Retina (tissue), 1 donor: ENCODE measurements at regions not wholly inside any gene's neighbourhood (a gene's known extent, or its start where the extent isn't known, plus 50 kb on each side); places are given as distances from the start of the nearest gene placed in this dataset.

Experiments used
- DNase-seq: peaks from one replicate; pipeline ENCODE4 v3.0.0-alpha.2; 2016

DNA sequence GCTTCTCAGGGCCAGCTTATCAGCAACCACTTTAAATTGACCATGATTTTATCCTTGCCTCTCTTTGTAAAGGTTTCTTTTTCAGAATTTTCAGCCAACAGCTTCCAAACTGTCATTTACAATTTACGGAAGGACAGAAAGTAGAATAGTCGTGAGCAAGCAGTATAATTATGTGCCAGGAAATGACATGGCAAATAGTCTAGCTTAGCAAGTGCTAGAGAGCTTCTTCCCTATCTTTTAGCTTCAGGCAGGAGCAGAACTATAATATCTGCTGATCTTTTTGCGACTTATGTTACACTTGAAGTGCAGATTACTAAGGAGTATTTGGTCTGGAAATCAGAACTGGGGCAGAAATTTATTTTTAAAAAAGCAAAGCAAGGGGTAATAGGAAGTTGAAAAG lies 123.0 kb upstream of the AP1S2 start:
- DNase-seq = no peak

DNA sequence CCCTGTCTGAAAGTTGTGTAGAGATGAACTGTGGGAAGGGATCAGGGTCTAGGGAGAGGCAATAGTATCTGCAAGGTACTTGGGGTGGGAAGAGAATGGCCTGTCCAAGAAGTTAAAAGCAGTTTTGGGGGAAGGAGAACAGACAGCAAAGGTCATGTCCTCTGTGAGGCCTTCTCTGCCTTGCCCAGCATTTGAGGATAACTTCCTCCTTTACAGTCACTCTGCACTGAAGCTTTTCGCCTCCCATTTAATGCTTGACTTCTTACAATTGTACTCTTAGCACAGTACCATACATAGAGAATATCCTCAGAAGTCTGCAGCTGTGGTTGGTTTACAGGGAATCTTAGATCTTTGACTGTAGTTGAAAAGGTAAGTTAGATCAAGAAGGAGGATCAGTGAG lies 121.8 kb upstream of the AP1S2 start:
- no peak for DNase-seq

DNA sequence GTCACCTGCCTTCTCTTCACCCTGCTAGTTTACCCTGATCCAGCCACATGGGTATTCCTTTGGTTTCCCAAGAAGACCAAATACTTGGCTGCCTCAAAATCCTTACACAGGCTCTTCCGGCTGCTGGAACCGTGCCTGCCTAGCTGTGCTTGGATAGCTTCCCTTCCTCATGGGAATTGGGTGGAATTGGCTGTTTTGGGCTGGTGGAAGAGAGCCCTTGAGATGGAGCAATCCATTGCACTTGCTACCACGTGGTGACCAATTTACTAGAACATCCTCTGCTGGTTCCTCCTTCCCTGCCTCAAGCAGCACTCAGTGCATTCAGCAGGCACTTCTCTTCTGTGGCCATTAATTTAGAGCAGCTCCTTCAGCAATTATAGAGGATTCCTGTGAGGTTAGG lies 119.3 kb upstream of the AP1S2 start:
- no peak for DNase-seq

DNA sequence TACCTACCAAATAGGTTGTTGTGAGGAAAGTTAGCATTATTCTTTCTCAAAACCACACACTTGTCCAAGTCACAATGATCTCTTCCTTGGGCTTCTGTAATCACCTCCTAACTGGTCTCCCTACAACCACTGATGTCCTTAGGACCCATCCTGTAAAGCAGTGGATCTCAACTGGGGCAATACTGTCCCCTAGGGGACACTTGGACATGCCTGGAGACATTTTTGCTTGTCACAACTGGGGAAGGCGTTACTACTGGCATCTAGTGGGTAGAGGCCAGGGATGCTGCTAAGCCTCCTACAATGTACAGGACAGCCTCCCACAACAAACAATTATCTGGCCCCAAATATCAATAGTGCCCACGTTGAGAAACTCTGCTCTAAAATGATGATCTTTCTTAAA lies 118.7 kb upstream of the AP1S2 start:
- DNase-seq = no peak

DNA sequence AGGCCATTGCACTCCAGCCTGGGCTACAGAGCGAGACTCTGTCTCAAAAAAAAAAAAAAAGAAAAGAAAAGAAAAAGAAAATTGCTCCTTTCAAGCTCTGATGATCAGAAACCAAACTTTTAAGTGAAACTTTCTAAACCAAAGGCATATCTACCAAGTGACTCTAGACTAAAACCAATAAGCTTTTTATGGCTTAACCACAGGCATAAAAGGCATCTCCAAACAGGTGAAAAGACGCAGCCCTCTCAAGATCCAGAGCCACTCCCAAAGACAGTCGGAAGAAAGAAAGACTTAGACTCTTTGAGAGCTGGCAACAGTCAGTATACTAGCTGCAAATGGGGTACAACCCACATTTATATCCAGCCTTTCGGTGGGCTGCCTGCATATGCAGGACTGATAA lies 117.1 kb upstream of the AP1S2 start:
- DNase-seq = no peak

DNA sequence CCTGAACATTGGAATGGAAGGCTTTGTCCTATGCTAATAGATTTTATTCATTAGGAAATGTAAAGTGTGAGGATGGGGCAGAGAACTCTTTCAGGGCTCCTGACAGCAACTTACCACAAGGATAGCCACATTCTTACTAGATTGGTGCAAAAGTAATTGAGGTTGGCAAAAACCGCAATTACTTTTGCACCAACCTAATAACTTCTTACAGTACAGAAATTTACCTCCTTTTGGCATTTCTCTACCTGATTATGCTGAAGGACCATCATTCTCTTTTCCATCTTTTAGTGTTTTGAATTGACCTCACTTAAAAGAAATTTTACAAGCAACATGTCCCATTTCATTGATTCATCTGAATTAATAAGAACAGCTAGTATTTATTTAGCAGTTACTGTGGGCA lies 109.2 kb upstream of the AP1S2 start:
- DNase-seq = no peak

DNA sequence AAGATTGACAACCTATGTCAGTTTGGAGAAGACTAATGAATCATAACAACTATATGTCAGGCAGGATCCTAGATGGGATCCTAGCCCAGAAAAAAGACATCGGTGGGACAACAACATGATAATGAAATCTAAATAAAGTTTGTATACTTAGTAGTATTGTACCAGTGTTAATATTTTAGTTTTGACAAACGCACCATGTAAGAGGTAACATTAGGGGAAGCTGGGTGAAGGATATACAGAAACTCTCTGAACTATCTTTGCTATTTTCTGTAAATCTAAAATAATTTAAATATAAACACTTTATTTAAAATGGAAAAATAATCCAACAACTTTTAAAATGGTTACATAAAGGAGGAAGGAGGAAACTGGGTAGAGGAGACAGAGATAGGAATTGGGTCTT lies 105.6 kb upstream of the AP1S2 start:
- DNase-seq = no peak

DNA sequence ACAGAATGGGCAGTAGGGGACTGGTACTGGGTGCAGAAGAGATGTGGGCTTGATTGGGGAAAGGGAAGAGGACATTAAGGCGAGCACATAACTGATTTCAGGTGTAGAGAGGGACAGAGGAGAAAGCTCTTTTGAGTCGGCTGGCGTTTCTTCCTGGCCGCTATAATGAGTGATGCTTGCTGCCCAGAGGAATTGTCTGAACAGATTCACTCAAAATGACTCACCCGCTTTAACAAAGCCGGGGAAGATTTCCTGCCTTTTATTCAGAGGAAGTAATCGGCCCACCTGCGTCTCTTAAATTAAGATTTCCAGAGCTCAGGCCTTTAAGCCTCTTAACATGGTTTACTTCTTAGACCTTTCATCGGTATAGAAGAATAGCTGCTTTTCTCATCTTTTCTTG lies 102.1 kb upstream of the AP1S2 start:
- DNase-seq = peak; percentile 32

DNA sequence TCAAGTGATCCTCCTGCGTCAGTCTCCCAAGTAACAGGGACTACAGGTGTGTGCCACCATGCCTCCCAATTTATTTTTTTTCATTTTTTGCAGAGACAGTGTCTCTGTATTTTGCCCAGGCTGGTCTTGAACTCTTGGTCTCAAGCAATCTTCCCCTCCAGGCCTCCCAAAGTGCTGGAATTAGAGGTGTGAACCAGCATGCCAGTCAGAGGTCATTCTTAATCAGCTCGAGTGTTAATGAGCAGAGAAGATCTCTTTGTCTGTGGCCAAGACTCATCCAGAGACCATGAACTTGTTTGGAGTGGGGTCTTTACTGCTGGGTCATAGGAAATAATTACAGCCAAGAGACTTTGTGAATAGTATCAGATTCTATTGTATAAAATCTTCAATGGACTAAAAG lies 99.2 kb upstream of the AP1S2 start:
- DNase-seq = no peak

DNA sequence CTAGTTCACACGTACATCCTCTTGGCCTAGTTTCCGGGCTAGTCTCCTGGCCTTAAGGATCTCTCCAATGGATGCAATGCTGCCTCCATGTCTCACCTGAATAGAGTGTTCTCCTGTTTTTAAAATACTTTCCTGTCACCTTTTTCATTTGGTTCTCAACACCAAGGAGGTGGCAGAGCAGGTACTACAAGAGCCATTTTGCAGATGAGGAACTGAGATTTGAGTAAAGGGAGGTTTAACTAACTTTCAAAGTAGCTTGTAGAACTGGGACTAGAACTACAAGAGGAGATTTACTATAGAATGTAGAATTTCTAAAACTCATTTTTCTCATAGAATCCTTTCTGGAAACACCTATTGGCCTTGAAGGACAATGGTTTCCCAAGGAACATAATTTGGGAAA lies 97.6 kb upstream of the AP1S2 start:
- DNase-seq = no peak

DNA sequence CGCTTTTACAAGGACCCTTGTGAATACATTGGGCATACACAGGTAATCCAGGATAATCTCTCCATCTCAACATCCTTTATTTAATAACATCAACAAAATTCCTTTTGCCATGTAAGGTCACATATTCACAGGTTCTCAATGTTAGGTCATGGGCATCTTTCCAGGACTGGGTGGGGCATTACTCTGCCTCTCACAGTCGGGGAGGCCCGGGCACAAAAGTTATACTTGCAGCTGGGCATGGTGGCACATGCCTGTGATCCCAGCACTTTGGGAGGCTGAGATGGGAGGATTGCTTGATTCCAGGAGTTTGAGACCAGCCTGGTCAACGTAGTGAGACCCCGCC lies 93.7 kb upstream of the AP1S2 start:
- DNase-seq = no peak

DNA sequence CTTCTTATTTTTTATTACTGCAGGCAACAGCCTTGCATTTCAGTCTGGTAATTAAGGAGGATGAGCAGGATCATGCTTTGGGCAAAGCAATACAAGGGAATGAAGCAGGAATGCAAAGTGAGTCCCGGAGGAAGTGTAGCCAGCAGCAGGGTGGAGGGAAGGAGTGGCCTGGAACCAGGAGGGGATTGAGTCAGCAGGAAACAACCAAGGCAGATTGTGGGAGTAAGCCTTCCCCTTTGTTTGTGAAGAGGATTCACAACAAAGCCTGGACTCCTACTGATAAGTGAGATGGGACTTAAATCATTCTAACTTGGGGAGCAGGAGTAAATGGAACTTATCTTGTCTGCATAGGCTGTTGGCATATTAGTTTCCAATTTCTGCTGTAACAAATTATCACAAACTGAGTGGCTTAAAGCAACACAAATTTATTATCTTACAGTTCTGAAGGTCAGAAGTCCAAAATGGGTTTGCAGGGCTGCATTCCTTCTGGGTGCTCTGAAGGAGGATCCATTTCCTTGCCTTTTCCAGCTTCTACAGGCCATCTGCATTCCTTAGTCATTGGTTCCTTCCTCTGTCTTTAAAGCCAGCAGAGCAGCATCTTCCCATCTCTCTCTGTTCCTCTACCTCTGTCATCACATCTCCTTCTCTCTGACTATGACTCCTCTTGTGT lies 93.2 kb upstream of the AP1S2 start:
- no peak for DNase-seq

DNA sequence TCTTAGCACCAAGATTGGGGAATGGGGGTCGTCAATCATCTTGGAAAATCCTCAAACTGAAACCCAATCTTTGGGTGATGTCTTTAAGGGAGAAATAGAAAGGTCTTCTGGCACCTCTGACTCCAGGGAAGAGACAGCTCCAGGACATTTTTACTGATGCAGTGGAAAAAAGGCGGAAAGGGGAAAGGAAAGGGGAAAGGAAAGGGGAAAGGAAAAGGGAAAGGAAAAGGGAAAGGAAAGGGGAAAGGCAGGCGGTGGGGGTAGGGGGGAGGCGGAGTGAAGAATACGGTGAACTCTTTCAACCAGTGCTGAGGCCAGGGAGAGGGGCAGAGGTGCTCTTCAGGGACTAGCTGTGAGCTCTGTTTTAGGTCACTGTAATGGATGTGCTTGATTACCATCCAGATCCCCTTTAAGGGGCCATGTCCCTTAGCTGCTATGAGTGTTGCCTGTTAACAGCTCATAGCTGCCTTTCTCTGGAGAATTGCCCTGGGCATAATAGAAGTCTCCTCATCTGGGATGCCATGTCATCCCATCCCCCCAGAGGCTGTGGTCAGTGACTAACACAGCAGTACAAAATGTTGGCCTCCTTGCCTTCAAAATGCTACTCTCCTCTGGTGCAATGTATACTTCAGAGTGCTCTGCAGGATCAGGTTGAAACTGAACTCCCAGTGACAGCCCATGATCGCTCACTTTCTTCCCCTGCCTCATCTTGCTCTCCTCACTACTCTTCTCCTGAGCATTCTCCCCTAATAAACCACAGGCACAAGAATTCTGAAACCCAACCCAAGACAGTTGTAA lies 92.4 kb upstream of the AP1S2 start:
- no peak for DNase-seq

DNA sequence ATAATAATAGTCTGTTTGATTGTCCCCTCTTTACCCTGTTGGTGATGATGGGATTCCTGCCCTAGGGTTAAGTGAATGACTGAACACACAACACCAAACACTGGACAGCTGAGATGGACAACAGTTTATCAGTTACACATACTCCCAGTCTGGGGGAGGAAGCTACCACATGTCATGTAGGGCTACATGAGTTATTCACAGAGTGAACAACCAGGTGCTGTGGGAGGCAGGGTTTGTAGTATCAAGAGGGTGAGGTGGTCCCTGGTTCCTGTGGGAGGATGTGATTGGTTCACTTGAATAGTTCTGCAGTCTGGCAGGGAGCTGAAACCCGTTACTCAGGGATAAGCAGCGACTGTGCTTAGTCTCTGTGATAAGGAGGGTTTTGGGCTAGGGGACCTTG lies 88.8 kb upstream of the AP1S2 start:
- no peak for DNase-seq

DNA sequence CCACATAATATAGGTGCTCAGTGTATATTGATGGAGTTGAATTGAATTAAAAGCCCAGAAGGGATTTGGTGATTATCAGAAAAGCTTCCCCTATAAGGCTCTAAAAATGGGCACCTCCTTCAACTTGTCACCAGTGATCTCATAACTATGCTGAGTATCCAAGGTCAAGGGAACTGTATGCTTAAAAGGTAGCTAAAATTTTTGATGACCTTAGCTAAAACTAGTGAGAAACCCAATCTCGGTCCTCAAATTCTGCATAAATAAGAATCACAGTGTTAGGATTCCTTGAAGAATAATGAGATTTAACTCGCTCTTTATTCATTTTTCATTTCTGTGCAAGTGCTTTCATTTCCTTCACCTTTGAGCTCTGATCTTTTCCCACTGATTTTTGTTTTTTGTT lies 87.7 kb upstream of the AP1S2 start:
- DNase-seq = no peak

DNA sequence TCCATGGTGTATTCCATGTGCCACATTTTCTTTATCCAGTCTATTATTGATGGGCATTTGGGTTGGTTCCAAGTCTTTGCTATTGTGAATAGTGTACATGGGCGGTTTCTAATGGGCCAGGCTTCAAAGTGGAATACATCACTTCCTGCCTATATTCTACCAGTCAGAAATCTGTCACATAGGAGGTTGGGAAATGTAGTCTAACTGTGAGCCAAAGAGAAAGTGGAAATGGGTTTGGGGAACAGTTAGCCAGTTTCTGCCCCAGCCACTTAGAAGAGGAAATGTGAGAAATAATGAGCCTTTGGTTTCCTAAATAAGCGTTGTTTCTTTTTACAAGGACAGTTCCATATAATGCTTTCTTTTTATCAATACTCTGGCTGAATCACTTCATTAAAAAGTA lies 85.1 kb upstream of the AP1S2 start:
- DNase-seq = no peak

DNA sequence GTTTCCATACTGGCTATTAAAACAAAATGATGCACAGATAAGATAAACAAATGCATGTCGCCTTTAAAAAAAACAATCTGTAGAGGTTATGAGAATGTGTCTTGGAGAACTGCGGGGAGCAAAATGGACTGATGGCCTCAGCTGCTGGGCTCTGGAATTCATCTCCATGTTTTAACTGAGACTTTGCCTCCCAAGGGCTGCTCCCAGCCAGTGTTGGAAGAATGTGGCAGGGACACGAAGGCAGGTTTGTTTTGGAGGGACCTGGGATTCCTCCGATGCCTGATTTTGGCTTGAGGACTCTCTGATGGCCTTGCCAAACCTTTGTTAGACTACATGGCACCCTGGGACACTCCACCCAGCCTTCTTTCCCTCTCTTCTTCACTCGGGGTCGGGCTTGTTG lies 83.5 kb upstream of the AP1S2 start:
- no peak for DNase-seq

DNA sequence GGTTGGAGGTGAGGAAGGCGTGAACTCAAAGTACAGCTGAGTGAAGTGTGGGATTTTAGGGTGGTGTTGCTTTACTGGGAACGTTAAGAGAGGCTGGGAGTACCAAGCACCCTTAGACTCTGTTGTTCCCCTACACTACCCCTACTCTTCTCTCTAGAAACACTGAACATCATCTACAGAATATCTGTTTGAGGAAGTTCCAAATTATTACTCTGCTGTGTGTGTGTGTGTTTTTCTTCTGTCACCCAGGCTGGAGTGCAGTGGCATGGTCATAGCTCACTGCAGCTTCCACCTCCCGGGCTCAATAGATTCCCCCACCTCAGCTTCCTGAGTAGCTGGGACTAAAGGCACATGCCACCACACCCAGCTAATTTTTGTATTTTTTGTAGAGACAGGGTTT lies 76.7 kb upstream of the AP1S2 start:
- no peak for DNase-seq

DNA sequence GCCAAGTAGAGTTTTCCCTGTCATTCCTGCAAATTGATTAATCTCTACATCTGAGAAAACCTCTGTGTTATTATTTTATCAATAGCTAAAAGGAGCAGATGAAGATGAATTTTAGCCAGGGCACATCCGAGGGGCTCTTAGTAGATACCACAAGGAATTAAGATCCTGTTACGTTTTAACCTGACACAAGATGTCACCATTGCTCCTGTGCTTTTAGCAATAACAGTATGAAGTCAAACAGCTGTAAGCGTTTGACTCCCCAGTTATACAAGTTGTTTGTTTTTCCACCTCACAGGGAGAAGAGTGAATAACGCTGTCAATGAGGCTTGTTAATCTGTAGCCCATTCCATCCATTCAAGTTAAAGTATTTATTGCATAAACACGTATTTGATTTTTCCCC lies 76.0 kb upstream of the AP1S2 start:
- DNase-seq = no peak

DNA sequence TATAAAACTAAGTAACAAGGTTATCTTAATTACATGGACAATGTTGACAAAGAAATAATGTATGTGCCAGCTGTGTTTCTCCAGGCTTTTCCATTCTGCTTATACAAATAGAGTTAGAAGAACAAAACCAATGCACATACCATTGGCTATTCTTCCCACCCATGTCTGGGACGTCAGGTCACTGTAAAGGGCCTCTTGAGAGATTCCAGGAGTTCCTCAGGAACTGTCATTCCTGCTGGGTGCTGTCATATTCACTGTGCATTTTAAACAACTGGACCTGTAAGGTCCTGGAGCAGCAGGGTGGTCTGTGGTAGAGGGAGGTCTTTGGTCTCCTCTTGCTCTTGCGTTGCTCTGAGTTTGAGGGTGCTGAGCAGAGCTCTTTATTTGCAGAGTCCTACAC lies 74.6 kb upstream of the AP1S2 start:
- no peak for DNase-seq

DNA sequence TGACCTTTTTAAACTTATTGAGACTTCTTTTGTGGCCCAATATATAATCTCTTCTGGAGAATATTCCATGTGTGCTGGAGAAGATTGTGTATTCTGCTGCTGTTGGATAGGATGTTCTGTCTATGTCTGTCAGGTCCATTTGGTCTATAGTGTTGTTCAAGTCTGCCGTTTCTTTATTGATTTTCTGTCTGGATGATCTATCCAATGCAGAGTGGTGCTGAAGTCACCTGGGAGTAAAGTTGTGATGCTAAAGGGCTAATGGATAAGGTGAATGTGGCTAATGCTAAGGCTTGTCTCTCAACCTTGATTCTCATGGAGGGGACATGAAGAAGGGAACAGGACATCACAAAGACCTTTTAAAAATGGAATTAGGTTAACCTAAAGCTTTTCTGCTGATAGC lies 72.0 kb upstream of the AP1S2 start:
- DNase-seq = no peak

DNA sequence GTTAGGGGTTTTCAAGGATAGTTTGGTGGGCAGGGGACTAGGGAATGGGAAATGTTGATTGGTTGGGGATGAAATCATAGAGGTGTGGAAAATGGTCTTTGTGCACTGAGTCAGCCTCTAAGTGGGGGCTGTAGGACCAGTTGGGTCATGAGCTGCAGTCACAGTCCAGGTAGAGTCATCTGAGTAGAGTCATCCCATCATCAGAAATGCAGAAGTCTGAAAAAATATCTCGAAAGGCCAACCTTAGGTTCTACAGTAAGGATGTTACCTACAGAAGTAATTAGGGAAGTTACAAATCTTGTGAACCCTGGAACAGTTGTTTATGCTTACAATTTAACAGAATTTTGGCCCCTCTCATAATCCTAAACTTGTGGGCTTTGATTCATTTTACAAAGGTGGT lies 63.4 kb upstream of the AP1S2 start:
- no peak for DNase-seq

DNA sequence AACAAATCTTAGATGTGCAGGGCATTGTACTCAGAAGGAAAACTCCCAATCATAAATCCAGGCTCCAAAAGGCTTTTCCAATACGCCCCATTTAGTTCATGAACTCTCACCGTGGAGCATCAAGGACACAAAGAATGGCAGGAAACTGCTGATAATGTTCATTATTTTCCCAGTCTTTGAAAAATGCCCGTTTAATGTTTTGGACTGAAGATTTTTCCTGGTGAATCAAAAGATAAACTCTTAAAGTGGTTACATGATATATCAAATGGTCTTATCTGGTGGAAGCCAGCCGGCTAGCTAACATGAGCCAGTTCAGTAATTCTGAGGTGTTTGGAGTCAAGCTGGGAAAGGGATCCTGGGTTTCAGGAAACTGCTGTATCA lies 62.1 kb upstream of the AP1S2 start:
- DNase-seq = no peak

DNA sequence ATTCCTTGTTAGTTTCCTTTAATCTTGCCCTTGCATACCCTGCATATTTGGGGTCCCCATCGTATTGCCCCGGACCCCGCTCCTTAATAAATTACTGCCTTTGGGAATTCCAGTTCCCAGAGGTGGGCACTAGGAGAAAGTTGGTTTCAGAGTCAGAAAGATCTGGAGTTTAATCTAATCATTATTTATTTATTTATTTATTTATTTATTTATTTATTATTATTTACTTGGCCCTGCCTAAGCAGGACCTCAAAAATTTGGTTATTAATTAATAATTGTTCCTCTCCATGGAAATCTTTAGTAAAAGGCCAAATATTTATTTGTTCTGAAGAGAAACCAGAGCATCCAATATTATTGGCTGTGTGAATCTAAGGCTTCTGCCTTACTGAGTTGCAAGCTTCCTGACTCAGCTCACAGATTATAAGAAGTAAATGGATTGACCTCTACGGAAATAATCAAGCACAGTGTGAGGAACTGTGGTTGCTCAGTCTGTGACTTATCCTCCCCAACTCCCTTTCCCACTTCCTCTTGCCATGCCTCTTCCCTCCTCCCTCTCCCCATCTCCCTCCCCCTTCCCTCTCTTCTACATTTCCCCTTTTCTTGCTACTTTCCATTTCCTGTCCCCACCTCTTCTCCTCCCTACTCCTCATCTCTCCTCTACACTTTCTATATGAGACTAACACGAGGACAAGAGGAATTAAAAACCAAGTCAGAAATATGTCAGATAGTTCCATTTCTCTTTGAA lies 61.5 kb upstream of the AP1S2 start:
- no peak for DNase-seq
